DND-41 (cell line): ENCODE measurements at regions not wholly inside any gene's neighbourhood (a gene's known extent, or its start where the extent isn't known, plus 50 kb on each side); places are given as distances from the start of the nearest gene placed in this dataset.

Experiments
- EZH2 ChIP-seq: IDR thresholded peaks from 3 replicates; pipeline ENCODE4 v1.6.1; 2012; ENCODE audit warnings: borderline replicate concordance, low read depth, mild to moderate bottlenecking, moderate library complexity, low read length, inconsistent platforms; ENCODE audit not compliant: severe bottlenecking
- TF ChIP-seq, protein P1 (sequence below): IDR thresholded peaks from 2 replicates; pipeline ENCODE4 v1.5.1; 2012; ENCODE audit warnings: borderline replicate concordance, low read length, moderate library complexity, mild to moderate bottlenecking; ENCODE audit not compliant: poor library complexity, severe bottlenecking; ENCODE audit errors: extremely low read depth

DNA sequence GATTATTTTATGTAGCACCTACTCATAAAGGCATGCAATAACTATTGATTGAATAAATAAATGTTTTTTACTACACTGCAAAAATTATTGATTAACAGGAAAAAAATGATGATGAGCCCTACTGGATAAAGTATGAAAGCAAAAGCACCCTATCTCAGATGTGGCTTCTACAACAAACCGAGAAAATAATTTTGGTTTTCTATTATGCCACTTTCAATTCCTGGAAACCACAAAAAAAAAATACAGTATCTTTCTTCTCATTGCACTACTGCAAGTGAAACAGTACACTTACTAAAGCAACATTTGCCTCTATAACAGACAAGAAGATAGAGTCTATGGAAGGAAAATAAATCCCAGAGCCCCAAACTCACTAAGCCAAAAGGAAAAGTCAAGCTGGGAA, 1882.4 kb downstream of the NCAM2 start:
- TF ChIP-seq, protein P1, sequence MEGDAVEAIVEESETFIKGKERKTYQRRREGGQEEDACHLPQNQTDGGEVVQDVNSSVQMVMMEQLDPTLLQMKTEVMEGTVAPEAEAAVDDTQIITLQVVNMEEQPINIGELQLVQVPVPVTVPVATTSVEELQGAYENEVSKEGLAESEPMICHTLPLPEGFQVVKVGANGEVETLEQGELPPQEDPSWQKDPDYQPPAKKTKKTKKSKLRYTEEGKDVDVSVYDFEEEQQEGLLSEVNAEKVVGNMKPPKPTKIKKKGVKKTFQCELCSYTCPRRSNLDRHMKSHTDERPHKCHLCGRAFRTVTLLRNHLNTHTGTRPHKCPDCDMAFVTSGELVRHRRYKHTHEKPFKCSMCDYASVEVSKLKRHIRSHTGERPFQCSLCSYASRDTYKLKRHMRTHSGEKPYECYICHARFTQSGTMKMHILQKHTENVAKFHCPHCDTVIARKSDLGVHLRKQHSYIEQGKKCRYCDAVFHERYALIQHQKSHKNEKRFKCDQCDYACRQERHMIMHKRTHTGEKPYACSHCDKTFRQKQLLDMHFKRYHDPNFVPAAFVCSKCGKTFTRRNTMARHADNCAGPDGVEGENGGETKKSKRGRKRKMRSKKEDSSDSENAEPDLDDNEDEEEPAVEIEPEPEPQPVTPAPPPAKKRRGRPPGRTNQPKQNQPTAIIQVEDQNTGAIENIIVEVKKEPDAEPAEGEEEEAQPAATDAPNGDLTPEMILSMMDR = no peak
- no peak for TF ChIP-seq EZH2
